GM12891 (cell line): ENCODE measurements at regions not wholly inside any gene's neighbourhood (a gene's known extent, or its start where the extent isn't known, plus 50 kb on each side); places are given as distances from the start of the nearest gene placed in this dataset.

Experiments
- DNase-seq: peaks from one replicate; pipeline ENCODE4 v3.0.0; 2011; ENCODE audit warnings: low spot score; ENCODE audit not compliant: insufficient read length
- FAIRE-seq: peaks from 2 replicates; lab custom pipeline; 2011; peaks lifted over from hg19 to GRCh38; lab: Jason Lieb, UNC
- PAX5 ChIP-seq: IDR thresholded peaks from 2 replicates; pipeline ENCODE4 v1.6.1; 2011; ENCODE audit warnings: low read length, moderate library complexity, mild to moderate bottlenecking; ENCODE audit not compliant: insufficient read depth, severe bottlenecking
- POLR2A ChIP-seq: IDR thresholded peaks from 2 replicates; pipeline ENCODE4 v1.6.1; 2011; ENCODE audit warnings: low read depth, low read length, control low read depth
- POLR2AphosphoS5 ChIP-seq: IDR thresholded peaks from 2 replicates; pipeline ENCODE4 v1.6.1; 2011; ENCODE audit warnings: low read depth, low read length, control low read depth
- POU2F2 ChIP-seq: IDR thresholded peaks from 2 replicates; pipeline ENCODE4 v1.6.1; 2011; ENCODE audit warnings: low read depth, mild to moderate bottlenecking, control low read depth, low read length, moderate library complexity
- SPI1 ChIP-seq: IDR thresholded peaks from 2 replicates; pipeline ENCODE4 v1.6.1; 2011; ENCODE audit warnings: low read depth, low read length, control low read depth
- TAF1 ChIP-seq: IDR thresholded peaks from 2 replicates; pipeline ENCODE4 v1.6.1; 2011; ENCODE audit warnings: low read depth, low read length, control low read depth

GRCh38 chr20:57051096-57051495 lies 215.3 kb downstream of the BMP7 start:
- TF ChIP-seq POLR2AphosphoS5 (no peak), SPI1 (no peak), TAF1 (no peak), POLR2A (no peak), POU2F2 (no peak), PAX5 (no peak)
- FAIRE-seq, result no peak
- no peak for DNase-seq

- FAIRE-seq (no peak), DNase-seq (no peak)
- TF ChIP-seq POLR2A (no peak), TAF1 (no peak), SPI1 (no peak), POLR2AphosphoS5 (no peak), POU2F2 (no peak), PAX5 (no peak)
Observed at GRCh38 chr20:57053067-57053466, 213.4 kb downstream of the BMP7 start.

- TF ChIP-seq POU2F2, result no peak
- TF ChIP-seq PAX5, result no peak
- no peak for TF ChIP-seq POLR2AphosphoS5
- no peak for TF ChIP-seq TAF1
- TF ChIP-seq SPI1, result no peak
- no peak for TF ChIP-seq POLR2A
- DNase-seq (no peak), FAIRE-seq (no peak)
Observed at GRCh38 chr20:57053793-57054552, 212.5 kb downstream of the BMP7 start.

- FAIRE-seq, result no peak
- DNase-seq, result no peak
- TF ChIP-seq POLR2AphosphoS5 (no peak), POLR2A (no peak), SPI1 (peak; percentile 83), PAX5 (no peak)
Observed at GRCh38 chr20:57055345-57055744, 211.1 kb downstream of the BMP7 start.

- TF ChIP-seq POLR2AphosphoS5, result no peak
- no peak for TF ChIP-seq SPI1
- no peak for TF ChIP-seq POU2F2
- TF ChIP-seq POLR2A, result no peak
- no peak for TF ChIP-seq PAX5
- TF ChIP-seq TAF1, result no peak
- DNase-seq, result no peak
- FAIRE-seq, result no peak
Observed at GRCh38 chr20:57056651-57057050, 209.8 kb downstream of the BMP7 start.

GRCh38 chr20:57059055-57059596 lies 207.3 kb downstream of the BMP7 start:
- DNase-seq (no peak), FAIRE-seq (no peak)
- TF ChIP-seq TAF1 (no peak), PAX5 (no peak), POU2F2 (no peak), POLR2A (no peak), POLR2AphosphoS5 (no peak), SPI1 (no peak)

- TF ChIP-seq SPI1 (no peak), POLR2AphosphoS5 (no peak), TAF1 (no peak), POLR2A (no peak), PAX5 (no peak), POU2F2 (no peak)
- no peak for FAIRE-seq
- no peak for DNase-seq
Observed at GRCh38 chr20:57060407-57061050, 205.9 kb downstream of the BMP7 start.

GRCh38 chr20:57061051-57061900 lies 205.2 kb downstream of the BMP7 start:
- FAIRE-seq (no peak), DNase-seq (no peak)
- TF ChIP-seq SPI1 (no peak), POLR2A (no peak), POLR2AphosphoS5 (no peak), PAX5 (no peak), TAF1 (no peak), POU2F2 (no peak)
